ENCODE measurements at regions not wholly inside any gene's neighbourhood (a gene's known extent, or its start where the extent isn't known, plus 50 kb on each side); places are given as distances from the start of the nearest gene placed in this dataset.
"Not testable (repeated sequence)": the region's sequence is repeated elsewhere in the genome, so short reads cannot be mapped to it uniquely, and the experiment has no call there.

DNA sequence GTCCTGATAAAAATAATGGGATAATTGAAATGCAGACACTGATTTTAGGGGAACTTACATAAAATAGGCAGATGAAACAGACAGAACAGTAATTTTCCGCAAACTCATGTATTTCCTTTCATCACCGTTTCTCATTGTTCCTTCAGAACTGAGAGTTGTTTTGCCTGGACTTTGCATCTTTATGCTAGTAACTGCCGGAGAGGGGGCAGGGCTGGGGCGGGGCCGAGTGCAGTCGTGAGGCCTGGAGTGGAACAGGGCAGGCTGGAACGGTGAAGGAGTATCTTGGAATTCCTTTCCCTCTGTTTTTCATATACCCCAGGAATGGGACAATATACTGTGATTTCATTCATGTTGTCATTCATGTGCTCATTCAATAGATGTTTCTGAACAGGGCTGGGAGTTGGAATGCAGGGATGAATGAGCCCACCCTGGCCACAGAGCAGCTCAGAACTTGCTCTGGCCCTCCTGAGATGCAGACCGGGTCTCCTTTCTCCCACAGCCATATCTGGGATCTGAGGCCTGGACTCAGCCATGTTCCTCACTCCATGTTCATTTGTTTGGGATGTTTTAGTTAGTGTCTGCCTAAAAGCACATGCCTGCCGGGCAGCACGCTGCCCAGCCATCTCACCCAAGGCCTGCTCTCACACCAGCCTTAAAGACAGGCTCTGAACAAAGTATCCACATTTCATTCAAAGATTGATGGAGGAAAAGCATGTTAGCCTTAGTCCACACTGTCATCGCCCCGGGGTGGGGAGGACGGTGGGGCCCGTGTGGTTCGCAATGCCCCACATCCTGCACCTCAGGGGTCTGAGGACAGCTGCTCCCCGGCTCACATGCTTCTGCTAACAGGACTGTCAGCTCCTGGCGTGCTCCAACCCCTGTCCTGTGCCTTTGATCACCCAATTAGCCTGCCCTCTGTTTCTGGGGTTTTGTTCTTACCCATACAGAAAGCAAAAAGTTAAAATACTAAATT lies 92.9 kb downstream of the SOX1 start:
- 67% methylated on average over 17 of the region's 17 CpGs for WGBS
- H3K27me3 ChIP-seq (ENCODE audit: control insufficient read depth in 2 of 2, insufficient read depth in 1 of 2, low read length in 1 of 2): peaks cover 0 to 22% of the 10 kb centered on the region in 2 donors
- no peak overlapping the region for H3K4me3 ChIP-seq (ENCODE audit: low read length in 2 of 2)
- H3K9me3 ChIP-seq (ENCODE audit: control insufficient read depth in 2 of 2, insufficient read depth in 1 of 2, low read length in 1 of 2): no peaks in the 10 kb centered on the region
- H3K4me1 ChIP-seq (ENCODE audit: control insufficient read depth in 2 of 2, insufficient read depth in 2 of 2, low read length in 2 of 2): no peaks in the 10 kb centered on the region
- no peak for DNase-seq (ENCODE audit: low read depth in 6 of 9, low spot score in 9 of 9)
- no peak overlapping the region for H3K27ac ChIP-seq (ENCODE audit: low read depth in 1 of 2, low read length in 1 of 2)
- no peaks in the 10 kb centered on the region for H3K36me3 ChIP-seq (ENCODE audit: control insufficient read depth in 2 of 2, insufficient read depth in 2 of 2, low read length in 1 of 2)

DNA sequence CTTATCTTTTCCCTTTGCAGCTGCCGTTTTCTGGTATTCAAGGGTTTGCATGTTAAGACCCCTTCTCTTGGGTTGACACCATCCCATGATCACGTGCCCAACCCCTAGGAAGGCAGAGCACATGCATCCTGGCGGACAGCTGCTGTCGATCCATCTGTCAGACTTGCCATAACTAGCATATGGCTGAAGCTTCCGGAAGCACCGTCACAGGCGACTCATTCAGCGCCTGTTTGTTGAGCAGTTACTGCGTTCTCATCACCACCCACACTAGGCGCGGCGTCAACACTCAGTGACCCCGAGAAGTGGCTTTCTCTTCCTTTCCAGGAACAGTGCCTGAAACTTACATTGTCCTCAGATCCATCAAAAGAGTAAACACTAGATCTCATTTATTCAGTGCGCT lies 93.6 kb downstream of the SOX1 start:
- Histone ChIP-seq H3K4me1 (ENCODE audit: control insufficient read depth in 2 of 2, insufficient read depth in 2 of 2, low read length in 2 of 2) (no peaks in the 10 kb centered on the region), H3K27ac (ENCODE audit: low read depth in 1 of 2, low read length in 1 of 2) (no peak overlapping the region), H3K36me3 (ENCODE audit: control insufficient read depth in 2 of 2, insufficient read depth in 2 of 2, low read length in 1 of 2) (no peaks in the 10 kb centered on the region), H3K9me3 (ENCODE audit: control insufficient read depth in 2 of 2, insufficient read depth in 1 of 2, low read length in 1 of 2) (no peaks in the 10 kb centered on the region), H3K4me3 (ENCODE audit: low read length in 2 of 2) (no peak overlapping the region), H3K27me3 (ENCODE audit: control insufficient read depth in 2 of 2, insufficient read depth in 1 of 2, low read length in 1 of 2) (peaks cover 0 to 22% of the 10 kb centered on the region in 2 donors)
- WGBS: 90% methylated on average over 14 of the region's 14 CpGs
- DNase-seq (ENCODE audit: low read depth in 6 of 9, low spot score in 9 of 9): no peak

DNA sequence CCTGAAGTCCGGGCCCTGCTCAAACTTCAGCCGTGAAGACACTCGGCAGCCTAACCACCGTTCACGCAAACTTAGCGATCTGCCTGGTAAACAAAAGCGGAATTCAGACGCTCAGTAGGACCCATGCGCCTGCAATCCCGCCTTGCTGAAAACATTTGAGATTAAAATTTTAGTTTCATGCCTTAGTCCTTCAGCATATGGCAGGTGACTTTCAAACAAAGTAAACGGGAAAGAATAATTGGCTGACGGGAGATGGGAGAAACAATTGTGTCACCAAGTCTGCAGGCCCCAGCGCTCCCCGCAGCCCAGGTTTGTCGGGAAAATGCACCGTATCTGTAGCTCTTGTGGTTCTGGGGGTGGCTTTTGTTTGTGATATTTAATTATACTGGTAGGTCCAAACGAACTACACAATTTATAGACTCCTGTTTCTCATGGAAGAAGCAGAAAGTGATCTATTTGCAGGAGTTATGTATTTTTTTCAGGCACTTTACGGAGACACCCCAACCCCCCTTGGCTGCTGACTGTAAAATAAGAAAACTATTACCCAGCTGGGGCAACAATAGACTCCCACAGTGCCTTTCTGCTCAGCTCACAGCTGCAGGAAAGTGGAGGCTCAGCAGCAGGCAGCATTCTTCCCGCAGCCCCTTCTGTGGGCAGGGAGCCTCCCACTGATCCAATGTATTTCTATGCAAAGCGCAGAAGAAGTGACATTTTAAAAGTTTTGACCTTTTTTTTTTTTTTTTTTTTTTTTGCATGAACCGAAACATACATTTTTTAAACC lies 94.8 kb downstream of the SOX1 start:
- no peaks in the 10 kb centered on the region for H3K36me3 ChIP-seq (ENCODE audit: control insufficient read depth in 2 of 2, insufficient read depth in 2 of 2, low read length in 1 of 2)
- no peak overlapping the region for H3K4me3 ChIP-seq (ENCODE audit: low read length in 2 of 2)
- H3K9me3 ChIP-seq (ENCODE audit: control insufficient read depth in 2 of 2, insufficient read depth in 1 of 2, low read length in 1 of 2): no peaks in the 10 kb centered on the region
- DNase-seq (ENCODE audit: low read depth in 6 of 9, low spot score in 9 of 9): no peak
- no peaks in the 10 kb centered on the region for H3K4me1 ChIP-seq (ENCODE audit: control insufficient read depth in 2 of 2, insufficient read depth in 2 of 2, low read length in 2 of 2)
- H3K27ac ChIP-seq (ENCODE audit: low read depth in 1 of 2, low read length in 1 of 2): no peak overlapping the region
- WGBS: 25% methylated on average over 21 of the region's 21 CpGs
- peaks cover 0 to 22% of the 10 kb centered on the region in 2 donors for H3K27me3 ChIP-seq (ENCODE audit: control insufficient read depth in 2 of 2, insufficient read depth in 1 of 2, low read length in 1 of 2)

DNA sequence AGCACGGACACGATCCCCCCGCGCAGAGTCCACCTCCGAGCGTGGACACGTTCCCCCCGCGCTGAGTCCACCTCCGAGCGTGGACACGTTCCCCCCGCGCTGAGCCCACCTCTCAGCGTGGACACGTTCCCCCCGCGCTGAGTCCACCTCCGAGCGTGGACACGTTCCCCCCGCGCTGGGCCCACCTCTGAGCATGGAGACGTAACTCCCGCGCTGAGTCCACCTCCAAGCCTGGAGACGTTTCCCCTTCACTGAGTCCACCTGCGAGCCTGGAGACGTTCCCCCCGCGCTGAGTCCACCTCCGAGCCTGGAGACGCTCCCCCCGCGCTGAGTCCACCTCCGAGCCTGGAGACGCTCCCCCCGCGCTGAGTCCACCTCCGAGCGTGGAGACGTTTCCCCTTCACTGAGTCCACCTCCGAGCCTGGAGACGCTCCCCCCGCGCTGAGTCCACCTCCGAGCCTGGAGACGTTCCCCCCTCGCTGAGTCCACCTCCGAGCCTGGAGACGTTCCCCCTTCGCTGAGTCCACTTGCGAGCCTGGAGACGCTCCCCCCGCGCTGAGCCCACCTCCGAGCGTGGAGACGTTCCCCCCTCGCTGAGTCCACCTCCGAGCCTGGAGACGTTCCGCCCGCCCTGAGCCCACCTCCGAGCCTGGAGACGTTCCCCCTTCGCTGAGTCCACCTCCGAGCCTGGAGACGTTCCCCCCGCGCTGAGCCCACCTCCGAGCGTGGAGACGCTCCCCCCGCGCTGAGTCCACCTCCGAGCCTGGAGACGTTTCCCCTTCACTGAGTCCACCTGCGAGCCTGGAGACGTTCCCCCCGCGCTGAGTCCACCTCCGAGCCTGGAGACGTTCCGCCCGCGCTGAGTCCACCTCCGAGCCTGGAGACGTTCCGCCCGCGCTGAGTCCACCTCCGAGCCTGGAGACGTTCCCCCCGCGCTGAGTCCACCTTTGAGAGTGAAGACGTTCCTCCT lies 97.0 kb downstream of the SOX1 start:
- not testable (repeated sequence) for H3K4me1 ChIP-seq (ENCODE audit: control insufficient read depth in 2 of 2, insufficient read depth in 2 of 2, low read length in 2 of 2); H3K9me3 ChIP-seq (ENCODE audit: control insufficient read depth in 2 of 2, insufficient read depth in 1 of 2, low read length in 1 of 2); H3K4me3 ChIP-seq (ENCODE audit: low read length in 2 of 2); H3K36me3 ChIP-seq (ENCODE audit: control insufficient read depth in 2 of 2, insufficient read depth in 2 of 2, low read length in 1 of 2); H3K27ac ChIP-seq (ENCODE audit: low read depth in 1 of 2, low read length in 1 of 2); DNase-seq (ENCODE audit: low read depth in 6 of 9, low spot score in 9 of 9)
- WGBS: 97% methylated on average over 97 of the region's 97 CpGs
- H3K27me3 ChIP-seq (ENCODE audit: control insufficient read depth in 2 of 2, insufficient read depth in 1 of 2, low read length in 1 of 2): peaks cover 0 to 22% of the 10 kb centered on the region in 2 donors

DNA sequence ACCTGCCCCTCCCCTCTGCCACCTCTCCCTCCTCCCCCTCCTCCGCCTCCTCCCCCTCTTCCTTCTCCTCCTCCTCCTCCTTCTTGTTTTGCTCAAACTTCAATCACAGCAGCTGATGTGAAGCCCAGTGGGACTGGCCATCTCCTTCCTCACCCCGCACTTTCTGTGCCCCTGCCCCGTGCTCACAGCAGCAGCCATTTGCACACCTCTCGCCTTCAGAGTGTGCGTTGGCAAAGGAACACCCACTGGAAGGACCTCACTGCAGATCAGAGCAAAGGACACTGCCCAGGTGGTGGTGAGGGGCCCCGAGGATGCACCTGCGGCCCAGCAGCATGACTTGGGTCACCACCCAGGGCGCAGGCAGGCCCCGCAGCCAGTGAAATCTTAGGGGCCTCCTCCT lies 98.8 kb downstream of the SOX1 start:
- peaks cover 0 to 14% of the 10 kb centered on the region in 2 donors for H3K27me3 ChIP-seq (ENCODE audit: control insufficient read depth in 2 of 2, insufficient read depth in 1 of 2, low read length in 1 of 2)
- 71% methylated on average over 9 of the region's 9 CpGs for WGBS
- H3K9me3 ChIP-seq (ENCODE audit: control insufficient read depth in 2 of 2, insufficient read depth in 1 of 2, low read length in 1 of 2): no peaks in the 10 kb centered on the region
- H3K36me3 ChIP-seq (ENCODE audit: control insufficient read depth in 2 of 2, insufficient read depth in 2 of 2, low read length in 1 of 2): no peaks in the 10 kb centered on the region
- no peak for DNase-seq (ENCODE audit: low read depth in 6 of 9, low spot score in 9 of 9)
- H3K4me1 ChIP-seq (ENCODE audit: control insufficient read depth in 2 of 2, insufficient read depth in 2 of 2, low read length in 2 of 2): no peaks in the 10 kb centered on the region
- no peak overlapping the region for H3K4me3 ChIP-seq (ENCODE audit: low read length in 2 of 2)
- H3K27ac ChIP-seq (ENCODE audit: low read depth in 1 of 2, low read length in 1 of 2): no peak overlapping the region

DNA sequence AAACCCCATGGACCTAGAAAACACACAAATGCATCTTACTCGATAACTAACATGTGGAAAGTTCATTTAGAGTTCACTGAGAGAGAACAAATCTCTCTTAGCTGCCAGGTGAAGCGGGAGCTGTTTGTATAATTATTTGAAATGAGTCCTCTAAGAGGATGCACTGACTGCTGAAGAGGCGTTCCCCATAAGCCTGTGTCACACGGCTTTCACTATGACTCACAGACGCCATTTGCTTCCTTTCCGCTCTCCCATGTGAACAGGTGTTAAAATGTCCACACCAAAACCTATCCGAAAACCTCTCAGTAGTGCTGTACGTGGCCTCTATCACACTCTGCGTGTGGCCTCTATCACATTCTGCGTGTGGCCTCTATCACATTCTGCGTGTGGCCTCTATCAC lies 101.8 kb downstream of the SOX1 start:
- H3K4me1 ChIP-seq (ENCODE audit: control insufficient read depth in 2 of 2, insufficient read depth in 2 of 2, low read length in 2 of 2): no peaks in the 10 kb centered on the region
- H3K27ac ChIP-seq (ENCODE audit: low read depth in 1 of 2, low read length in 1 of 2): no peak overlapping the region
- no peaks in the 10 kb centered on the region for H3K27me3 ChIP-seq (ENCODE audit: control insufficient read depth in 2 of 2, insufficient read depth in 1 of 2, low read length in 1 of 2)
- no peak for DNase-seq (ENCODE audit: low read depth in 6 of 9, low spot score in 9 of 9)
- H3K4me3 ChIP-seq (ENCODE audit: low read length in 2 of 2): no peak overlapping the region
- no peaks in the 10 kb centered on the region for H3K9me3 ChIP-seq (ENCODE audit: control insufficient read depth in 2 of 2, insufficient read depth in 1 of 2, low read length in 1 of 2)
- H3K36me3 ChIP-seq (ENCODE audit: control insufficient read depth in 2 of 2, insufficient read depth in 2 of 2, low read length in 1 of 2): no peaks in the 10 kb centered on the region
- 94% methylated on average over 11 of the region's 11 CpGs for WGBS

DNA sequence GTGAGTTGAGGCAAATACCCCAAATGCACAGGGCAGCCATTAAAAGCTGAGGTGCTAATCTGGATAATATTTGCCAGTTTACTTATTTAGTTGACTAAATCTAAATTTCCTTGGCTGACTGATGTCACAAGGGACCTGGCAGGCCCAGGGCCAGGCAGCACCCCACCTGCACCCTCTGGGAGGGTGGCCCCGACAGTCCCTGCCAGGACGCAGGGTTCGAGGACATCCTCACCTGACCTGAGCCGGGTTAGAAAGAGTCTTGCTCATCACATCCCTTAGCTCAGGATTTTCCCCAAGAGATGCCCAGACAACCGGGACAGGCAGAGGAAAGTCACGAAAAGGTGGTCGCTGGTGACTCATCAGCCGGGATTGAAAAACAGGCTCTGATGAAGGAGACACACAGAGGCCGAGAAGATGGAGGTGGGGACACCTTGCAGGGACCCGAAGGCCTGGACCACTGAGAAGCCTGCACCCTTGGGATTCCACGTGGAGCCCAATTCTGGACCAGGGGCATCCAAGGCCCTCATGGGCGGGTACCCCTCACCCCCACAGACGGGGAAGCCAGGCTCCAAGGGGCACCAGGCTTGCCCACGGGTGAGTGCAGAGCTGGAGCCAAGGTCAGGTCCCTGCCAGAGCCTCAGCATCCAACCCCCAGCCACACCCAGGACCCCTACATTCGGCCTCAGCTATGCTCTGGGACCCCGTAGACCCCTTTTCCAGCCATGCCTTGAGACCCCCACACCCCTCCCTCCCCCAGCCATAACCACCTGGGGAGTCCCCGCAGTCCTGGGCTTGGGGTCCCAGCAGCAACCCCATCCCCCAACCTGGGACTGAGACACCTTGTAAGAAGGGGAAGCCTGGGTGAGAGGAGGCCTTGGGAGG lies 103.2 kb downstream of the SOX1 start:
- H3K9me3 ChIP-seq (ENCODE audit: control insufficient read depth in 2 of 2, insufficient read depth in 1 of 2, low read length in 1 of 2): no peaks in the 10 kb centered on the region
- no peak overlapping the region for H3K4me3 ChIP-seq (ENCODE audit: low read length in 2 of 2)
- no peaks in the 10 kb centered on the region for H3K4me1 ChIP-seq (ENCODE audit: control insufficient read depth in 2 of 2, insufficient read depth in 2 of 2, low read length in 2 of 2)
- no peaks in the 10 kb centered on the region for H3K27me3 ChIP-seq (ENCODE audit: control insufficient read depth in 2 of 2, insufficient read depth in 1 of 2, low read length in 1 of 2)
- DNase-seq (ENCODE audit: low read depth in 6 of 9, low spot score in 9 of 9): no peak
- no peaks in the 10 kb centered on the region for H3K36me3 ChIP-seq (ENCODE audit: control insufficient read depth in 2 of 2, insufficient read depth in 2 of 2, low read length in 1 of 2)
- H3K27ac ChIP-seq (ENCODE audit: low read depth in 1 of 2, low read length in 1 of 2): no peak overlapping the region
- 94% methylated on average over 17 of the region's 17 CpGs for WGBS

Data from thymus (tissue), 11 donors.